Calu3 (cell line): ENCODE measurements at regions not wholly inside any gene's neighbourhood (a gene's known extent, or its start where the extent isn't known, plus 50 kb on each side); places are given as distances from the start of the nearest gene placed in this dataset.

ENCODE experiments used
- BruUV-seq: library from RNA; stranded (reverse); fragments of 400-500 nt; replicated peaks from 2 replicates; lab custom pipeline; 2021; lab: Mats Ljungman, UMichigan
- CTCF ChIA-PET: fragments of 300-600 bp; sonication (Branson Sonifier 250); formaldehyde crosslinking; loops from one replicate; lab custom pipeline; 2022; ENCODE audit warnings: antibody characterized with exemption; lab: Charles Lee
- DNase-seq: peaks from one replicate; pipeline ENCODE4 v3.0.0; 2022
- H3K27ac Mint-ChIP-seq: one replicate; pipeline ENCODE4 v1.8.0; 2022; ENCODE audit warnings: mixed read lengths; ENCODE audit not compliant: unreplicated experiment
- H3K27me3 Mint-ChIP-seq: one replicate; pipeline ENCODE4 v1.8.0; 2022; ENCODE audit warnings: mixed read lengths; ENCODE audit not compliant: unreplicated experiment
- H3K36me3 Mint-ChIP-seq: one replicate; pipeline ENCODE4 v1.8.0; 2022; ENCODE audit warnings: mild to moderate bottlenecking, moderate library complexity, mixed read lengths; ENCODE audit not compliant: insufficient read depth, unreplicated experiment
- H3K4me1 Mint-ChIP-seq: one replicate; pipeline ENCODE4 v1.8.0; 2022; ENCODE audit warnings: mild to moderate bottlenecking, low read depth, mixed read lengths; ENCODE audit not compliant: unreplicated experiment
- H3K4me3 Mint-ChIP-seq: one replicate; pipeline ENCODE4 v1.8.0; 2022; ENCODE audit warnings: mild to moderate bottlenecking, low read depth, moderate library complexity, mixed read lengths; ENCODE audit not compliant: unreplicated experiment
- H3K9me3 Mint-ChIP-seq: one replicate; pipeline ENCODE4 v1.8.0; 2022; ENCODE audit warnings: low read depth, mixed read lengths; ENCODE audit not compliant: unreplicated experiment
- intact Hi-C: fragments of 100-400 bp; cut with micrococcal nuclease; formaldehyde crosslinking; loops from one replicate; pipeline ENCODE4 v1.10.0; 2022; ENCODE audit not compliant: unreplicated experiment
- TF ChIP-seq, protein P1 (sequence below): fragments of 200-600 bp; IDR thresholded peaks from one replicate; pipeline ENCODE4 v1.8.0; 2022; ENCODE audit warnings: antibody characterized with exemption; ENCODE audit not compliant: unreplicated experiment

DNA sequence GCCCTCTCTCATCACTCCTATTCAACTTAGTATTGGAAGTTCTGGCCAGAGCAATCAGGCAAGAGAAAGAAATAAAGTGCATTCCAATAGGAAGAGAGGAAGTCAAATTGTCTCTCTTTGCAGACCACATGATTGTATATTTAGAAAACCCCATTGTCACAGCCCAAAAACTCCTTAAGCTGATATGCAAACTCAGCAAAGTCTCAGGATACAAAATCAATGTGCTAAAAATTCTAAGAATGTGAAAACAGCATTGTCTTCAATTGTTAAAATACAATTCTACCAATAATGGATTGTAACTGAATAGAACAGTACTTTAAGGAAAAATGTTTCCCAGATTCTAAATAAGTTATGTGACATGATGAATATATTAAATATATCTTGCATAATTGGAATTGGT, 2269.2 kb upstream of the PCDH20 start:
- BruUV-seq = no TSS peak
- H3K9me3 Mint-ChIP-seq = no peaks in the 10 kb centered on the region
- CTCF ChIA-PET = no interaction called here
- no peak overlapping the region for H3K27ac Mint-ChIP-seq
- H3K36me3 Mint-ChIP-seq = no peaks in the 10 kb centered on the region
- no peaks in the 10 kb centered on the region for H3K27me3 Mint-ChIP-seq
- H3K4me3 Mint-ChIP-seq = no peak overlapping the region
- no peak for DNase-seq
- TF ChIP-seq, protein P1, sequence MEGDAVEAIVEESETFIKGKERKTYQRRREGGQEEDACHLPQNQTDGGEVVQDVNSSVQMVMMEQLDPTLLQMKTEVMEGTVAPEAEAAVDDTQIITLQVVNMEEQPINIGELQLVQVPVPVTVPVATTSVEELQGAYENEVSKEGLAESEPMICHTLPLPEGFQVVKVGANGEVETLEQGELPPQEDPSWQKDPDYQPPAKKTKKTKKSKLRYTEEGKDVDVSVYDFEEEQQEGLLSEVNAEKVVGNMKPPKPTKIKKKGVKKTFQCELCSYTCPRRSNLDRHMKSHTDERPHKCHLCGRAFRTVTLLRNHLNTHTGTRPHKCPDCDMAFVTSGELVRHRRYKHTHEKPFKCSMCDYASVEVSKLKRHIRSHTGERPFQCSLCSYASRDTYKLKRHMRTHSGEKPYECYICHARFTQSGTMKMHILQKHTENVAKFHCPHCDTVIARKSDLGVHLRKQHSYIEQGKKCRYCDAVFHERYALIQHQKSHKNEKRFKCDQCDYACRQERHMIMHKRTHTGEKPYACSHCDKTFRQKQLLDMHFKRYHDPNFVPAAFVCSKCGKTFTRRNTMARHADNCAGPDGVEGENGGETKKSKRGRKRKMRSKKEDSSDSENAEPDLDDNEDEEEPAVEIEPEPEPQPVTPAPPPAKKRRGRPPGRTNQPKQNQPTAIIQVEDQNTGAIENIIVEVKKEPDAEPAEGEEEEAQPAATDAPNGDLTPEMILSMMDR = no peak
- no peaks in the 10 kb centered on the region for H3K4me1 Mint-ChIP-seq
- intact Hi-C loops = no loop called here

DNA sequence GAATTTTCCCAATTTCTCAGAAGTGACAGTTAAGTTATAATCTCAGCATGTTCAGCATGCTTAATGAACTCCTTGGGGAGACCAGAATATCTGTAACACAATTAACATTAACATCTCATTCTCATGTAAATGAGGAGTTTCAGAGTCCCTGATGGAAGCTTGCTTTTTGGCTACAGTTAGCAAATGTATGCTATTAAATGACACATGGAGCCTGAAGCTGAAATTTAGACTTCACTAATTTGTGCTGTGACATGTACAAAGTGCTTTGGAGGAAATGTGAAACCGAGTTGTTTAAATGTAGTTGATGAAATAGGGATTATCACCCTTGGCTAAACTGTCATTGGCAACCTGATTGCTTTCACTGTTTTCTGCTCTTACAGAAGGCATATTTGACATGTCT, 2265.1 kb upstream of the PCDH20 start:
- Mint-ChIP-seq H3K9me3 (no peaks in the 10 kb centered on the region), H3K4me1 (no peaks in the 10 kb centered on the region), H3K27ac (no peak overlapping the region), H3K4me3 (no peak overlapping the region), H3K36me3 (no peaks in the 10 kb centered on the region), H3K27me3 (no peaks in the 10 kb centered on the region)
- DNase-seq = no peak
- CTCF ChIA-PET = no interaction called here
- TF ChIP-seq, protein P1 = no peak
- no TSS peak for BruUV-seq
- intact Hi-C loops = no loop called here

DNA sequence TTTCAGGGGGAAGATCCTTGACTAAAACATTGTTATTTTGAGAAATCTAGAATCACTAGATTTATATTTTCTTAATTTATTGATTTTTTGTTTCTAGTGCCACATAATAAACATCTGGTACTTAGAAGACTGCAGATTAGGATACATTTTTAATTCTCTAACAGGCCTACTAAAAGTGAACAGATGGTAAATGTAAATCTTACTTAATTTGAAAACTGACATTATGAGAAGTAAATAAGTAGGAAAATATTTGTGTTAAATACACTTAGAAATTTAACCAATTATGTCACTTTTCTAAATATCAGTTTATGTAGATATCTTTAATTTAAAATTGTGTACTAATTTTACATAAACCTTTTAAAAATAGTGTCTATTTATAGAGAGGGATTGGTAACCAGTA, 2255.6 kb upstream of the PCDH20 start:
- TF ChIP-seq, protein P1 = no peak
- H3K27me3 Mint-ChIP-seq = no peaks in the 10 kb centered on the region
- no peak overlapping the region for H3K4me3 Mint-ChIP-seq
- no peaks in the 10 kb centered on the region for H3K9me3 Mint-ChIP-seq
- H3K4me1 Mint-ChIP-seq = no peaks in the 10 kb centered on the region
- no peak for DNase-seq
- no TSS peak for BruUV-seq
- H3K27ac Mint-ChIP-seq = no peak overlapping the region
- CTCF ChIA-PET = no interaction called here
- no peaks in the 10 kb centered on the region for H3K36me3 Mint-ChIP-seq
- intact Hi-C loops = no loop called here

DNA sequence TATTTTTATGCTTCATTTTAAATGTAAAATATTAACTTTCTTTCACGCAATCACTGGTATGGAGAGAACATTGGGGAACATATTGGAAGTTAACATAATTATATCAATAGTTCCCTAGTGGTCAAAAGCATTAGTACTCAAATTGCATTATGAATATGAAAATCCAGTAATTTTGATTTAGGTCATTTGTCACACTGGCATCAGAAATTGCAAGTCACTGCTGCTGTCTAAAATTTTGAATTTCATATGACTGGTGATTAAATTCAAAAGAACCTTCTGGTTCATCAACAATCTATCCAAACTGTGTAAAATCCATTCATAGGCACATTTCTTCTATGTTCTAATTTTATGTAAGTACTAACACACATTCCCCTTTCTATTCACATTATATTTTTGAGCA, 2235.7 kb upstream of the PCDH20 start:
- CTCF ChIA-PET = no interaction called here
- Mint-ChIP-seq H3K9me3 (peaks cover 4% of the 10 kb centered on the region), H3K27me3 (no peaks in the 10 kb centered on the region), H3K27ac (no peak overlapping the region), H3K4me1 (no peaks in the 10 kb centered on the region), H3K36me3 (no peaks in the 10 kb centered on the region), H3K4me3 (no peak overlapping the region)
- no TSS peak for BruUV-seq
- intact Hi-C loops = no loop called here
- no peak for DNase-seq
- TF ChIP-seq, protein P1 = no peak
